A673 (cell line): ENCODE measurements at regions not wholly inside any gene's neighbourhood (a gene's known extent, or its start where the extent isn't known, plus 50 kb on each side); places are given as distances from the start of the nearest gene placed in this dataset.

Experiments used
- BruUV-seq: library from RNA; stranded (reverse); fragments of 400-500 nt; replicated peaks from 2 replicates; lab custom pipeline; 2021; lab: Mats Ljungman, UMichigan
- CTCF ChIA-PET: fragments of 300-600 bp; sonication (Branson Sonifier 250); formaldehyde crosslinking; loops from one replicate; lab custom pipeline; 2022; ENCODE audit warnings: antibody characterized with exemption; lab: Charles Lee
- POLR2A ChIA-PET: fragments of 300-600 bp; sonication (Branson Sonifier 250); formaldehyde crosslinking; loops from one replicate; lab custom pipeline; 2022; ENCODE audit warnings: antibody characterized with exemption; ENCODE audit not compliant: low non-redundant PET; lab: Charles Lee
- DNase-seq: peaks from one replicate; pipeline ENCODE4 v3.0.0-alpha.2; 2015; ENCODE audit warnings: low spot score
- H3K27ac ChIP-seq: fragments of 200-600 bp; sonication (generic); 2 replicates; pipeline ENCODE4 v1.5.1; 2016; ENCODE audit warnings: mixed run types, low read depth, mild to moderate bottlenecking, mixed read lengths, antibody characterized with exemption, low read length; ENCODE audit not compliant: poor library complexity, severe bottlenecking
- H3K27me3 ChIP-seq: fragments of 200-600 bp; sonication (generic); replicated peaks from 2 replicates; pipeline ENCODE4 v1.6.1; 2017; ENCODE audit warnings: mixed run types, low read depth, mild to moderate bottlenecking, mixed read lengths, antibody characterized with exemption, low read length; ENCODE audit not compliant: insufficient read depth, poor library complexity
- H3K36me3 ChIP-seq: fragments of 200-600 bp; sonication (generic); 2 replicates; pipeline ENCODE4 v1.6.1; 2016; ENCODE audit warnings: mixed run types, mild to moderate bottlenecking, mixed read lengths, antibody characterized with exemption, low read length; ENCODE audit not compliant: insufficient read depth, poor library complexity, severe bottlenecking
- H3K4me1 ChIP-seq: fragments of 200-600 bp; sonication (generic); 2 replicates; pipeline ENCODE4 v1.6.1; 2017; ENCODE audit warnings: mixed run types, mild to moderate bottlenecking, mixed read lengths, antibody characterized with exemption, low read length; ENCODE audit not compliant: insufficient read depth, poor library complexity, severe bottlenecking
- H3K4me3 ChIP-seq: fragments of 200-600 bp; sonication (generic); 2 replicates; pipeline ENCODE4 v1.5.1; 2016; ENCODE audit warnings: low read depth, mixed run types, mild to moderate bottlenecking, mixed read lengths, low read length; ENCODE audit not compliant: poor library complexity, severe bottlenecking
- H3K9me3 ChIP-seq: fragments of 200-600 bp; sonication (generic); 2 replicates; pipeline ENCODE4 v1.6.1; 2016; ENCODE audit warnings: mixed run types, low read depth, mild to moderate bottlenecking, mixed read lengths, antibody characterized with exemption, low read length; ENCODE audit not compliant: poor library complexity, severe bottlenecking
- EZH2 ChIP-seq: fragments of 200-600 bp; sonication (generic); IDR thresholded peaks from 2 replicates; pipeline ENCODE4 v1.6.1; 2017; ENCODE audit warnings: borderline replicate concordance, low read depth, mild to moderate bottlenecking, mixed read lengths, antibody characterized with exemption, low read length; ENCODE audit not compliant: poor library complexity, severe bottlenecking
- intact Hi-C: fragments of 100-400 bp; cut with micrococcal nuclease; formaldehyde crosslinking; loops from one replicate; pipeline ENCODE4 v1.10.0; 2022; ENCODE audit not compliant: unreplicated experiment
- TF ChIP-seq, protein P1 (sequence below): fragments of 300-800, 200-600 bp; sonication (generic); conservative IDR thresholded peaks from 2 replicates; pipeline ENCODE4 v1.5.1; 2017; ENCODE audit warnings: low read depth, mild to moderate bottlenecking, antibody characterized with exemption, low read length, moderate library complexity, mixed read lengths

DNA sequence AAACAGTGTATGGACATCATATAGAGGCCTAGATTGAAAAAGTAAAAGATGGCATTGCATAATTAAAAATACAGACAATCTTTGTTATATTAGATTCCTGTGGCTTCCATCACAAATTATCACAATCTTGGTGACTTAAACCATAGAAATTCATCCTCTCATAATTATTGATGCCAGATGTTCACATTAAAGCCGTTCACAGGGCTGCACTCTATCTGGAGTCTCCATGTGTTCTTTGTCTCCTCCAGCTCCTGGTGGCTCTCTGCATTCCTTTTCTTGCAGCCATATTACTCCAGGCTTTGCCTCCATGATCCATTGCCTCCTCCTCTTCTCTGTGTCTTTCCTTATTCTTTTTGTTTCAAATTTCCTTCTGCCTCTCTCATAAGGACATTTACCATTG is 875.7 kb upstream of the USP15 start:
- Histone ChIP-seq H3K4me1 (no peaks in the 10 kb centered on the region), H3K36me3 (no peaks in the 10 kb centered on the region), H3K4me3 (no peak overlapping the region), H3K27ac (no peak overlapping the region), H3K27me3 (no peaks in the 10 kb centered on the region), H3K9me3 (no peaks in the 10 kb centered on the region)
- TF ChIP-seq EZH2 = no peak
- TF ChIP-seq, protein P1, sequence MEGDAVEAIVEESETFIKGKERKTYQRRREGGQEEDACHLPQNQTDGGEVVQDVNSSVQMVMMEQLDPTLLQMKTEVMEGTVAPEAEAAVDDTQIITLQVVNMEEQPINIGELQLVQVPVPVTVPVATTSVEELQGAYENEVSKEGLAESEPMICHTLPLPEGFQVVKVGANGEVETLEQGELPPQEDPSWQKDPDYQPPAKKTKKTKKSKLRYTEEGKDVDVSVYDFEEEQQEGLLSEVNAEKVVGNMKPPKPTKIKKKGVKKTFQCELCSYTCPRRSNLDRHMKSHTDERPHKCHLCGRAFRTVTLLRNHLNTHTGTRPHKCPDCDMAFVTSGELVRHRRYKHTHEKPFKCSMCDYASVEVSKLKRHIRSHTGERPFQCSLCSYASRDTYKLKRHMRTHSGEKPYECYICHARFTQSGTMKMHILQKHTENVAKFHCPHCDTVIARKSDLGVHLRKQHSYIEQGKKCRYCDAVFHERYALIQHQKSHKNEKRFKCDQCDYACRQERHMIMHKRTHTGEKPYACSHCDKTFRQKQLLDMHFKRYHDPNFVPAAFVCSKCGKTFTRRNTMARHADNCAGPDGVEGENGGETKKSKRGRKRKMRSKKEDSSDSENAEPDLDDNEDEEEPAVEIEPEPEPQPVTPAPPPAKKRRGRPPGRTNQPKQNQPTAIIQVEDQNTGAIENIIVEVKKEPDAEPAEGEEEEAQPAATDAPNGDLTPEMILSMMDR = no peak
- CTCF ChIA-PET = no interaction called here
- POLR2A ChIA-PET = no interaction called here
- intact Hi-C loops = no loop called here
- DNase-seq = no peak
- no TSS peak for BruUV-seq

DNA sequence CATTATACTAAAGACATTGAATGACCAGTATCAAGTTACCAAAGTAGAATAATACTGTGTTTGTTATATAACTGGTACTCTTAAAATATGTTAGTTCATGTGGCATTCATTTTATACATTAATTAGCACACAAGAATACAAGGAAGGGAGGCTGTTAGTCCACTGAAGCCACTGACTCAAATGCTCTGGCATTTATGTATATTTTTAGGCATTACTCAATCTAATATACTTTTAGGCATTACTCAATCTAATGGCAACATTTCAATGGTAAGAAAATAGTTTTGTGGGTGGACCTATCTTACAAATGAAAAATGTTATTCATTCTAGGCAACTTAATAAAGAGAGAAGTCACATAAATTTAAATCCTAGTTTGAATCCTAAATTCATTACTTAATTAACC is 874.4 kb upstream of the USP15 start:
- DNase-seq = no peak
- Histone ChIP-seq H3K4me3 (no peak overlapping the region), H3K4me1 (no peaks in the 10 kb centered on the region), H3K27ac (no peak overlapping the region), H3K36me3 (no peaks in the 10 kb centered on the region), H3K9me3 (no peaks in the 10 kb centered on the region), H3K27me3 (no peaks in the 10 kb centered on the region)
- TF ChIP-seq EZH2 = no peak
- TF ChIP-seq, protein P1 = no peak
- intact Hi-C loops = no loop called here
- POLR2A ChIA-PET = no interaction called here
- no TSS peak for BruUV-seq
- CTCF ChIA-PET = no interaction called here

DNA sequence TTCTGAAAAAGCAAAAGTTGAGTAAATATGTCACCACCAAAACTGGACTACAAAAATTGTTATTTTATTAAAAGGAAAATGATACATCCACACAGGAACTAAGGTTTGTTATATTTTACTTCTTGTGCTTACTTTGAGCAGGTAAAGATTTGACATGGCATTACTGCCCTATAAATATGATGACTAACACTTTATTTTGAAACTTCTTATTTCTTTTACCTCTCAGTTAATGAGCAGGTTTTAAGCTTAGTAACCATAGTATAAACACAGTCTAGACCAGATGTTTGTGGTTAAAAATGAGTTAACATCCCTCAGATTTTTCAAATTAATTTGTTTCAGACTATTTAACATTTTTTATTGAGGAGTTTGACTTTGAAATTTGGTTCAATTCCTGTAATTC is 862.5 kb upstream of the USP15 start:
- no TSS peak for BruUV-seq
- H3K4me1 ChIP-seq = no peaks in the 10 kb centered on the region
- no peak for DNase-seq
- CTCF ChIA-PET = no interaction called here
- intact Hi-C loops = no loop called here
- POLR2A ChIA-PET = no interaction called here
- no peaks in the 10 kb centered on the region for H3K27me3 ChIP-seq
- peaks cover 5% of the 10 kb centered on the region for H3K9me3 ChIP-seq
- H3K36me3 ChIP-seq = no peaks in the 10 kb centered on the region
- H3K27ac ChIP-seq = no peak overlapping the region
- no peak overlapping the region for H3K4me3 ChIP-seq
- TF ChIP-seq EZH2 = no peak
- TF ChIP-seq, protein P1 = no peak
